ENCODE measurements at regions not wholly inside any gene's neighbourhood (a gene's known extent, or its start where the extent isn't known, plus 50 kb on each side); places are given as distances from the start of the nearest gene placed in this dataset.

GRCh38 chr7:25408012-25408687 is 179.9 kb upstream of the NPVF start:
- no peaks in the 10 kb centered on the region for H3K4me1 ChIP-seq
- no peak for ATAC-seq
- CTCF ChIA-PET, result interaction anchor here (0.5 to 1.2 kb wide), 3 partner anchors 76 to 472 kb away, joined by 3 to 4 read pairs (median 3); no protein-coding TSS in a partner anchor
- POLR2A ChIA-PET, result no interaction called here
- no peak overlapping the region for H3K4me3 ChIP-seq
- no peak for FAIRE-seq
- H3K4me2 ChIP-seq, result no peak overlapping the region
- H3K27ac ChIP-seq, result no peak overlapping the region
- 9% methylated on average over 9 of the region's 9 CpGs for WGBS (ENCODE audit: missing lambda C conversion rate)
- TF ChIP-seq HDAC2 (IDR thresholded peaks at IDR 0.05), result no peak
- TF ChIP-seq POLR2A (IDR thresholded peaks at IDR 0.05; ENCODE audit: low read length), result no peak
- TF ChIP-seq TP53 (CRISPR knock-in tag; IDR thresholded peaks at IDR 0.05), result no peak
- no peak for TF ChIP-seq POLR2AphosphoS2 (conservative IDR thresholded peaks at IDR 0.05; ENCODE audit: low read length)
- TF ChIP-seq EHF (CRISPR knock-in tag; IDR thresholded peaks at IDR 0.05), result no peak
- TF ChIP-seq CBX8 (IDR thresholded peaks at IDR 0.05), result no peak
- TF ChIP-seq NFE2L2 (conservative IDR thresholded peaks at IDR 0.05; ENCODE audit: low read length), result no peak
- no peak for TF ChIP-seq RAD21 (conservative IDR thresholded peaks at IDR 0.05 in 1 of 2, IDR thresholded peaks at IDR 0.05 in 1 of 2)
- TF ChIP-seq HOXA7 (CRISPR knock-in tag; IDR thresholded peaks at IDR 0.05), result no peak
- no peak for TF ChIP-seq MAFK (IDR thresholded peaks at IDR 0.05; ENCODE audit: partially characterized antibody)
- TF ChIP-seq FOSL2 (IDR thresholded peaks at IDR 0.05), result no peak
- no peak for TF ChIP-seq FOSL2 (CRISPR knock-in tag; IDR thresholded peaks at IDR 0.05)
- no peak for TF ChIP-seq JUN (IDR thresholded peaks at IDR 0.05)
- no peak for TF ChIP-seq E2F6 (IDR thresholded peaks at IDR 0.05; ENCODE audit: borderline replicate concordance, low read depth)
- no peak for TF ChIP-seq BHLHE40 (IDR thresholded peaks at IDR 0.05; ENCODE audit: low read depth, low read length)
- no peak for TF ChIP-seq ATOH8 (CRISPR knock-in tag; IDR thresholded peaks at IDR 0.05; ENCODE audit: low read depth)
- TF ChIP-seq ELK1 (IDR thresholded peaks at IDR 0.05; ENCODE audit: low read depth, low read length), result no peak
- no peak for TF ChIP-seq USF2 (IDR thresholded peaks at IDR 0.05)
- no peak for TF ChIP-seq ESRRA (IDR thresholded peaks at IDR 0.05; ENCODE audit: borderline replicate concordance, low read length)
- TF ChIP-seq PBX3 (IDR thresholded peaks at IDR 0.05), result no peak
- H3K9me3 ChIP-seq, result no peaks in the 10 kb centered on the region
- DNase-seq (ENCODE audit: low read depth in 1 of 2, low spot score in 1 of 2), result no peak

GRCh38 chr7:25408876-25409275 is 180.6 kb upstream of the NPVF start:
- Histone ChIP-seq H3K4me3 (no peak overlapping the region), H3K27ac (no peak overlapping the region), H3K4me2 (no peak overlapping the region), H3K4me1 (no peaks in the 10 kb centered on the region), H3K9me3 (no peaks in the 10 kb centered on the region)
- ChIA-PET CTCF (interaction anchor here (0.5 to 1.1 kb wide), 2 partner anchors 156 to 471 kb away, joined by 3 to 4 read pairs; no protein-coding TSS in a partner anchor), POLR2A (no interaction called here)
- no peak for ATAC-seq
- WGBS (ENCODE audit: missing lambda C conversion rate), result 16% methylated on average over 6 of the region's 6 CpGs
- no peak for DNase-seq (ENCODE audit: low read depth in 1 of 2, low spot score in 1 of 2)
- no peak for FAIRE-seq
- no peak for TF ChIP-seq HOXB13 (CRISPR knock-in tag; IDR thresholded peaks at IDR 0.05; ENCODE audit: low read depth)
- no peak for TF ChIP-seq FOSB (CRISPR knock-in tag; IDR thresholded peaks at IDR 0.05)
- TF ChIP-seq ESRRA (IDR thresholded peaks at IDR 0.05; ENCODE audit: borderline replicate concordance, low read length), result no peak
- TF ChIP-seq ZFP36 (IDR thresholded peaks at IDR 0.05; ENCODE audit: borderline replicate concordance, partially characterized antibody), result no peak
- TF ChIP-seq HOXA7 (CRISPR knock-in tag; IDR thresholded peaks at IDR 0.05), result no peak
- TF ChIP-seq HES2 (IDR thresholded peaks at IDR 0.05), result no peak
- no peak for TF ChIP-seq RCOR1 (IDR thresholded peaks at IDR 0.05; ENCODE audit: low read depth, low read length)
- no peak for TF ChIP-seq BHLHE40 (IDR thresholded peaks at IDR 0.05; ENCODE audit: low read depth, low read length)
- no peak for TF ChIP-seq RARB (CRISPR knock-in tag; IDR thresholded peaks at IDR 0.05)
- no peak for TF ChIP-seq MAX (IDR thresholded peaks at IDR 0.05)
- no peak for TF ChIP-seq CHD2 (IDR thresholded peaks at IDR 0.05; ENCODE audit: low read length, partially characterized antibody)
- no peak for TF ChIP-seq SMC3 (IDR thresholded peaks at IDR 0.05)
- no peak for TF ChIP-seq HMGXB4 (CRISPR knock-in tag; IDR thresholded peaks at IDR 0.05; ENCODE audit: borderline replicate concordance)
- TF ChIP-seq SREBF2 (IDR thresholded peaks at IDR 0.05), result no peak
- no peak for TF ChIP-seq POLR2AphosphoS2 (conservative IDR thresholded peaks at IDR 0.05; ENCODE audit: low read length)
- no peak for TF ChIP-seq RAD21 (conservative IDR thresholded peaks at IDR 0.05 in 1 of 2, IDR thresholded peaks at IDR 0.05 in 1 of 2)
- no peak for TF ChIP-seq USF2 (IDR thresholded peaks at IDR 0.05)
- TF ChIP-seq CBX8 (IDR thresholded peaks at IDR 0.05), result no peak

All from A549 (cell line).